Gastroesophageal sphincter (tissue), 4 donors: ENCODE measurements at regions not wholly inside any gene's neighbourhood (a gene's known extent, or its start where the extent isn't known, plus 50 kb on each side); places are given as distances from the start of the nearest gene placed in this dataset.

Experiments
- ATAC-seq: fragments of 150-250 bp; one replicate; pipeline ENCODE4 v1.9.1; 2016; ENCODE audit warnings: mild to moderate bottlenecking, moderate library complexity
- H3K27ac ChIP-seq, 4 donors: fragments of 200-600 bp; sonication (generic) in 3 of 4; 1 replicate in 3 of 4; 2 replicates in 1 of 4; pipeline ENCODE4 v1.5.1; 2016 to 2019
- H3K27me3 ChIP-seq: fragments of 200-600 bp; sonication (generic); one replicate; pipeline ENCODE4 v1.5.1; 2019
- H3K36me3 ChIP-seq, 2 donors: fragments of 200-600 bp; sonication (generic); one replicate each; pipeline ENCODE4 v1.5.1; 2019; ENCODE audit warnings: control low read depth in 1 of 2
- H3K4me1 ChIP-seq, 3 donors: fragments of 200-600 bp; sonication (generic); 1 replicate in 2 of 3; 2 replicates in 1 of 3; pipeline ENCODE4 v1.5.1; 2016 to 2019; ENCODE audit warnings: control low read depth in 2 of 3
- H3K4me3 ChIP-seq, 2 donors: fragments of 200-600 bp; sonication (generic); one replicate each; pipeline ENCODE4 v1.5.1; 2019; ENCODE audit warnings: mild to moderate bottlenecking in 1 of 2, moderate library complexity in 1 of 2
- H3K9me3 ChIP-seq, 3 donors: fragments of 200-600 bp; sonication (generic); one replicate each; pipeline ENCODE4 v1.5.1; 2017 to 2019; ENCODE audit warnings: control low read depth in 2 of 3
- EP300 ChIP-seq: sonication (generic); formaldehyde crosslinking; IDR thresholded peaks from one replicate; pipeline ENCODE4 v1.6.1; 2017; ENCODE audit warnings: antibody characterized with exemption, mild to moderate bottlenecking
- POLR2A ChIP-seq, 2 donors: fragments of 450-650 bp; IDR thresholded peaks; one replicate each; pipeline ENCODE4 v1.6.1; 2017; ENCODE audit warnings: antibody characterized with exemption in 2 of 2, mild to moderate bottlenecking in 2 of 2, moderate library complexity in 1 of 2
- POLR2AphosphoS5 ChIP-seq: sonication (generic); formaldehyde crosslinking; IDR thresholded peaks from one replicate; pipeline ENCODE4 v1.6.1; 2017; ENCODE audit warnings: antibody characterized with exemption
- WGBS, 2 donors: methylation state at CpG; one replicate each; pipeline ENCODE4 v1.1.5; 2018; ENCODE audit warnings: low coverage in 1 of 2; 5-methylcytosine and 5-hydroxymethylcytosine counted together
- TF ChIP-seq, protein P1 (sequence below), 4 experiments: fragments of 200-600 bp in 2 of 4; fragments of 450-650 bp in 2 of 4; sonication (generic) in 1 of 4; IDR thresholded peaks; one replicate each; pipeline ENCODE4 v1.5.1; 2017 to 2019; ENCODE audit warnings: antibody characterized with exemption in 4 of 4, mild to moderate bottlenecking in 2 of 4, moderate library complexity in 2 of 4

DNA sequence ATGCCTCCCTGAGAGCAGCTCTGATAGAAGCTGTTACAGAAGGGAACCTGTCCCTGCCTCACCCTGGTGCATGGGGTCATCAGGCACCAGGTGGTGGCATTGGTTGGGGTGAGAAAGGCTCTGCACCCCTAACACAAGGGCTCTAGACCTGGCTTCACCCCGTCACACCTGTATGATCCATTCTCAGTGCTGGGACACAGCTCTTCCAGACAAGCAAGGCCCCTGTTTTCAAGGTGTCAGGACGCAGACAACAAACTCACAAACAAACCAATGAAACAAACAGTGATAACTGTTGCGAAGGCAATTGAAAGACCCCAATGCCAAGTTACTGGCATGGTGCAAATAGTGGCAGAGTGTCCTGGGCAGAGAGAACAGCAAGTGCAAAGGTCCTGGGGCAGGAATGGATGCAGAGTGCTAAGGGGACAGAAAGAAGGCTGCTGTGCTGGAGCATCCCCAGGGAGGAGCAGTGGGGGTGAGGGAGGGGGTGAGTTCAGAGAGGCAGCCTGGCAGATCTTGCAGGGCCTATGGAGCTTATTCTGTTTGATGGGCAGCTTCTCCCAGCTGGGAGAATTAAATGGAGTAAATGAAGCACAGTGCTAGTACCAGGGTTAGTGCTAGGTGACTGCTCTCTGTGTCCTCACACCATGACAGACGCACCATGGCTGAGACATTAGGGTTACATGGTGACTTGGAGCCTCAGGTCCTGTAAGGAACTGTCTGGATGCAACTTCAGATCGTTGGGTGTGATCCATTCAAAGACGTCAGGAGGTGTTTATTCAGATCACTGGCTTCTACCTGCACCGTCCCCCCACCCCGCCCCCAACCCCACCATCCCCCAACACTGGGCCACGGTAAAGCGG is 67.9 kb upstream of the UNC5A start:
- Histone ChIP-seq H3K4me3 (no peak overlapping the region), H3K9me3 (no peaks in the 10 kb centered on the region), H3K4me1 (peaks cover 0 to 14% (median 4%) of the 10 kb centered on the region in 3 donors), H3K27ac (no peak overlapping the region), H3K27me3 (peaks cover 100% of the 10 kb centered on the region), H3K36me3 (no peaks in the 10 kb centered on the region)
- ATAC-seq = no peak
- 0 to 55% methylated on average over 2 to 7 of the region's 10 CpGs for WGBS, 2 donors
- TF ChIP-seq EP300 (no peak), POLR2A (IDR thresholded peaks at IDR 0.05) (no peak)
- TF ChIP-seq, protein P1, sequence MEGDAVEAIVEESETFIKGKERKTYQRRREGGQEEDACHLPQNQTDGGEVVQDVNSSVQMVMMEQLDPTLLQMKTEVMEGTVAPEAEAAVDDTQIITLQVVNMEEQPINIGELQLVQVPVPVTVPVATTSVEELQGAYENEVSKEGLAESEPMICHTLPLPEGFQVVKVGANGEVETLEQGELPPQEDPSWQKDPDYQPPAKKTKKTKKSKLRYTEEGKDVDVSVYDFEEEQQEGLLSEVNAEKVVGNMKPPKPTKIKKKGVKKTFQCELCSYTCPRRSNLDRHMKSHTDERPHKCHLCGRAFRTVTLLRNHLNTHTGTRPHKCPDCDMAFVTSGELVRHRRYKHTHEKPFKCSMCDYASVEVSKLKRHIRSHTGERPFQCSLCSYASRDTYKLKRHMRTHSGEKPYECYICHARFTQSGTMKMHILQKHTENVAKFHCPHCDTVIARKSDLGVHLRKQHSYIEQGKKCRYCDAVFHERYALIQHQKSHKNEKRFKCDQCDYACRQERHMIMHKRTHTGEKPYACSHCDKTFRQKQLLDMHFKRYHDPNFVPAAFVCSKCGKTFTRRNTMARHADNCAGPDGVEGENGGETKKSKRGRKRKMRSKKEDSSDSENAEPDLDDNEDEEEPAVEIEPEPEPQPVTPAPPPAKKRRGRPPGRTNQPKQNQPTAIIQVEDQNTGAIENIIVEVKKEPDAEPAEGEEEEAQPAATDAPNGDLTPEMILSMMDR (IDR thresholded peaks at IDR 0.05) = no peak

DNA sequence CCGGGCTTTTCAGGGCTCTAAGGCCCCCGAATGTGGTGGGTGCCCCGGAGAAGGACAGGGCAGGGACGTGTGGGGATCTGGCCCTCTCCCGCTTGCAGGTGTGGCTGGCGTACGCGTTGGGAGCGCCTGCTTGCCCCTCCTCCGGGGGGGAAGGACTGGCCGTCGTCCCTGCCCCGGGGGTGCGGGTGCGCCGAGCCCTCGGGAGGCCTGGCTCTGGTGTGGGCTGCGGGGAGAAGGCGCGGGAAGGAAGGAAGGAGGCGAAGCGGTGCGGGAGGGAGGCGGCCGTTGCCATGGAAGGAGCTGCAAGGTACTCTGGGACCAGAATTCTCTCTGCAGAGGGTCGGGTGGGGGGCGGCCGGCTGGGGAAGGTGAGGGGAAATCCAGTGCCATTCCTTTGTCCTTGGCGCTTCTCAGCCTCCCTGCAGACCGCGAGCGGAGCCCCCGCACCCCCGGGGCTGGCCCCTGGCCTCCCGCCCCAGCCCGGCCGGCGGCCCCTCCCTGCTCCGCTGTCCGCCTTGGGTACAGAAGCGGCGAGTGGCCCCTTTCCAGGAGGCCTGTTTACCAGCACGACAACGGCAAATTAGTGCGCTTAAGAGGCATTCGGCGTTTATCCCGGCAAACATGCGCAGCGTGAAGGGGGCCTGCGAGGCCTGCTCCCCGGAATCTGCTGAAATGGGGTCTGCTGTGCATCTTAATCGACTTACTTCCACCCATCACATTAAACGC is 67.1 kb upstream of the UNC5A start:
- Histone ChIP-seq H3K4me1 (peaks cover 0 to 14% (median 4%) of the 10 kb centered on the region in 3 donors), H3K36me3 (no peaks in the 10 kb centered on the region), H3K4me3 (peak overlapping the region in 1 of 2 donors; percentile 30), H3K27me3 (peaks cover 100% of the 10 kb centered on the region), H3K27ac (no peak overlapping the region), H3K9me3 (no peaks in the 10 kb centered on the region)
- 9 to 23% methylated on average over 9 to 13 of the region's 54 CpGs for WGBS, 2 donors
- no peak for TF ChIP-seq EP300
- TF ChIP-seq, protein P1 (IDR thresholded peaks at IDR 0.05) = no peak
- TF ChIP-seq POLR2AphosphoS5 = no peak
- no peak for ATAC-seq

DNA sequence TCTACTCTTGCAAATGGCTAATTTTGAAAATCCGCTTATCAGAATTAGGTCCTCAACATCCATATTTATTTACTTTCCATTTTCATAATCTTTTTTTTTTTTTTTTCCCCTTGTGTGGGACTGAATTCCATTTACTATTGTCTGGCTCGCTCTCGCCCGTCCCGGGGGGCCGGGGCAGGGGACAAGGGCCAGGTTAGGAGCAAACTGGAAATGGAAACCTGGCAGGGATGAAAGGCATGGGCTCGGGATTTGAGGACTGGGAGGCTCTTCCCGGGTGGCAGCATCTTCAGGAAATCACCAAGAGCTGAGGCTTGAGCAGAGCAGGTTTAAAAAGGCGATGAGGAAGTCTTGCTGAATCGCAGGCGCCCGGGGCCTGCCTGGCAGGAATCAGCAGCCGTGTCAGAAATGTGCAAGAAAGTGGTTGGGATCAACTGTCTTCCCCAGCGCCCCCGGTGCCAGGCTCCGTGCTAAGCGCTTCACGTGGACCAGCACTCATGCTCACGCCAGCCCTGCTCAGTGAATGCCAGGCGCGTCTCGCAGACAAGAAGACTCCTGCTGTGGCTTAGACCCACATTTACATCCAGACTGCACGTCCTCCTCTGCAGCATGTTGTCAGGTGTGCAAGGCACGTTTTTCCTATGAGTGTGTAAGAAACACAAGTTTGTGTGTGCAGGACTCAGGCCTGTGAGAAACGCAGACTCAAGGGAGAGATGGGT is 66.3 kb upstream of the UNC5A start:
- H3K4me1 ChIP-seq = peaks cover 0 to 14% (median 4%) of the 10 kb centered on the region in 3 donors
- peaks cover 100% of the 10 kb centered on the region for H3K27me3 ChIP-seq
- 23 to 56% methylated on average over 2 to 5 of the region's 25 CpGs for WGBS, 2 donors
- no peak overlapping the region for H3K27ac ChIP-seq
- ATAC-seq = no peak
- H3K36me3 ChIP-seq = no peaks in the 10 kb centered on the region
- no peaks in the 10 kb centered on the region for H3K9me3 ChIP-seq
- TF ChIP-seq EP300 (no peak), POLR2AphosphoS5 (no peak), POLR2A (IDR thresholded peaks at IDR 0.05) (no peak)
- TF ChIP-seq, protein P1 (IDR thresholded peaks at IDR 0.05) = no peak
- H3K4me3 ChIP-seq = peak overlapping the region in 1 of 2 donors; percentile 30

DNA sequence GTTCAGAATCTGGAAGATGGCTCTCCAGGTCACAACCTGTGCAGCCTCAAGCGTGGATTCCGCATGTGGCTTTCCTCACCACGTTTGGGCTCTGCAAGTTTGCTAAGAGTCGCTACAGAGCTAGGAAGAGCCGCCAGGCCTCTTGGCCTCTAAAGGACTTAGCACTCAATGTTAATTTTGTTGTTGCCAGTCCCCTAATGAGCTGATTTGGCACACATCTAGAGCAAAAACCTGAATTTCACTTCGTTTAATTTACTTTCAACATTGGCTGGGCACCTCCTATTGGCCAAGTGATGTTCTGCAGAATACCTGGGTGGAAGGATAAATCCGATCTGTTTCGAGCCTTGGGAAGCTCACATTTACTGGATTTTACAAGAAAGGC is 65.8 kb upstream of the UNC5A start:
- TF ChIP-seq POLR2A (IDR thresholded peaks at IDR 0.05) = no peak
- TF ChIP-seq, protein P1 (IDR thresholded peaks at IDR 0.05) = no peak
- TF ChIP-seq POLR2AphosphoS5 = no peak
- TF ChIP-seq EP300 = no peak
- Histone ChIP-seq H3K27ac (no peak overlapping the region), H3K4me1 (peaks cover 0 to 14% (median 4%) of the 10 kb centered on the region in 3 donors), H3K9me3 (no peaks in the 10 kb centered on the region), H3K27me3 (peaks cover 100% of the 10 kb centered on the region), H3K36me3 (no peaks in the 10 kb centered on the region), H3K4me3 (no peak overlapping the region)
- no peak for ATAC-seq
- 53 to 60% methylated on average over 7 to 8 of the region's 8 CpGs for WGBS, 2 donors
